GM21528 (cell line): ENCODE measurements at regions not wholly inside any gene's neighbourhood (a gene's known extent, or its start where the extent isn't known, plus 50 kb on each side); places are given as distances from the start of the nearest gene placed in this dataset.
"Not testable (repeated sequence)": the region's sequence is repeated elsewhere in the genome, so short reads cannot be mapped to it uniquely, and the experiment has no call there.

Experiments used
- ATAC-seq: cut with Tn5 transposase; IDR thresholded peaks from one replicate; pipeline ENCODE4 v1.9.1; 2021; ENCODE audit warnings: mild to moderate bottlenecking, moderate library complexity; ENCODE audit not compliant: unreplicated experiment, low FRiP score

- ATAC-seq = no peak
These were observed 123.0 kb upstream of the PTBP2 start for GRCh38 chr1:96598416-96599168.

- not testable (repeated sequence) for ATAC-seq
These were observed 117.0 kb upstream of the PTBP2 start for GRCh38 chr1:96604620-96605019.

GRCh38 chr1:96617375-96617774 is 104.2 kb upstream of the PTBP2 start:
- not testable (repeated sequence) for ATAC-seq

- ATAC-seq = no peak
These were observed 89.4 kb upstream of the PTBP2 start for GRCh38 chr1:96632045-96632664.

- ATAC-seq = no peak
These were observed 87.9 kb upstream of the PTBP2 start for GRCh38 chr1:96633695-96634094.

- ATAC-seq = no peak
These were observed 86.7 kb upstream of the PTBP2 start for GRCh38 chr1:96634883-96635282.

- no peak for ATAC-seq
These were observed 80.3 kb upstream of the PTBP2 start for GRCh38 chr1:96641282-96641681.

- ATAC-seq = no peak
These were observed 78.1 kb upstream of the PTBP2 start for GRCh38 chr1:96643519-96643918.

- no peak for ATAC-seq
These were observed 72.3 kb upstream of the PTBP2 start for GRCh38 chr1:96649301-96649700.

GRCh38 chr1:96651517-96651916 is 70.1 kb upstream of the PTBP2 start:
- ATAC-seq = no peak

GRCh38 chr1:96660051-96660450 is 61.5 kb upstream of the PTBP2 start:
- no peak for ATAC-seq

GRCh38 chr1:96660503-96660902 is 61.1 kb upstream of the PTBP2 start:
- ATAC-seq = no peak
